Ovary (tissue), 7 donors: ENCODE measurements at regions not wholly inside any gene's neighbourhood (a gene's known extent, or its start where the extent isn't known, plus 50 kb on each side); places are given as distances from the start of the nearest gene placed in this dataset.

Experiments used
- DNase-seq, 5 donors: peaks; one replicate each; pipeline ENCODE4 v3.0.0-alpha.2; 2019 to 2020
- H3K27ac ChIP-seq, 2 donors: fragments of 200-600 bp; one replicate each; pipeline versions ENCODE4 v1.5.1 to v1.8.0; 2019 to 2022
- H3K27me3 ChIP-seq: fragments of 200-600 bp; one replicate; pipeline ENCODE4 v1.8.0; 2022
- H3K36me3 ChIP-seq: fragments of 200-600 bp; sonication (generic); one replicate; pipeline ENCODE4 v1.5.1; 2019
- H3K4me1 ChIP-seq: one replicate; pipeline ENCODE4 v1.8.1; 2013; ENCODE audit warnings: mild to moderate bottlenecking, moderate library complexity; ENCODE audit not compliant: insufficient read depth
- H3K4me3 ChIP-seq: fragments of 200-600 bp; sonication (generic); one replicate; pipeline ENCODE4 v1.5.1; 2017
- H3K9me3 ChIP-seq, 2 donors: fragments of 200-600 bp in 1 of 2; sonication (generic) in 1 of 2; one replicate each; pipeline versions ENCODE4 v1.5.1 to v1.8.1; 2013 to 2019; ENCODE audit warnings: mild to moderate bottlenecking in 1 of 2, moderate library complexity in 1 of 2
- EP300 ChIP-seq: sonication (generic); formaldehyde crosslinking; IDR thresholded peaks from one replicate; pipeline ENCODE4 v1.6.1; 2017; ENCODE audit warnings: antibody characterized with exemption
- POLR2A ChIP-seq: fragments of 450-650 bp; IDR thresholded peaks from one replicate; pipeline ENCODE4 v1.6.1; 2017; ENCODE audit warnings: antibody characterized with exemption, mild to moderate bottlenecking, moderate library complexity
- whole genome bisulfite sequencing, 3 donors: extraction: QIAGEN DNeasy Blood & Tissue Kit in 1 of 3; methylation state at CpG; one replicate each; pipeline versions ENCODE4 v1.1.5 to v1.1.7; 2013 to 2017; 5-methylcytosine and 5-hydroxymethylcytosine counted together
- intact Hi-C, 4 donors: fragments of 100-400 bp; cut with DNase I; formaldehyde crosslinking; loops; one replicate each; pipeline versions ENCODE4 v1.11.0 to v1.15.1; 2022 to 2023
- TF ChIP-seq, protein P1 (sequence below), 3 donors: fragments of 450-650 bp in 2 of 3; fragments of 200-600 bp in 1 of 3; IDR thresholded peaks; one replicate each; pipeline versions ENCODE4 v1.5.1 to v1.8.0; 2016 to 2022; ENCODE audit warnings: antibody characterized with exemption in 3 of 3, mild to moderate bottlenecking in 1 of 3
- donor health status: DM: no; HTN: no; CAD: no; lungs with moderate emphysema.
- donor health status: DM: no; HTN: no; CAD: no.
- donor health status: Bipolar disorder and iron deficiency.
- donor health status: DM: no; HTN: no; CAD: no.
- donor health status: DM: yes; HTN: yes; CAD: no.

- no peak overlapping the region for H3K4me3 ChIP-seq
- intact Hi-C loops = no loop called here
- H3K27ac ChIP-seq = no peak overlapping the region
- no peaks in the 10 kb centered on the region for H3K9me3 ChIP-seq
- TF ChIP-seq, protein P1, sequence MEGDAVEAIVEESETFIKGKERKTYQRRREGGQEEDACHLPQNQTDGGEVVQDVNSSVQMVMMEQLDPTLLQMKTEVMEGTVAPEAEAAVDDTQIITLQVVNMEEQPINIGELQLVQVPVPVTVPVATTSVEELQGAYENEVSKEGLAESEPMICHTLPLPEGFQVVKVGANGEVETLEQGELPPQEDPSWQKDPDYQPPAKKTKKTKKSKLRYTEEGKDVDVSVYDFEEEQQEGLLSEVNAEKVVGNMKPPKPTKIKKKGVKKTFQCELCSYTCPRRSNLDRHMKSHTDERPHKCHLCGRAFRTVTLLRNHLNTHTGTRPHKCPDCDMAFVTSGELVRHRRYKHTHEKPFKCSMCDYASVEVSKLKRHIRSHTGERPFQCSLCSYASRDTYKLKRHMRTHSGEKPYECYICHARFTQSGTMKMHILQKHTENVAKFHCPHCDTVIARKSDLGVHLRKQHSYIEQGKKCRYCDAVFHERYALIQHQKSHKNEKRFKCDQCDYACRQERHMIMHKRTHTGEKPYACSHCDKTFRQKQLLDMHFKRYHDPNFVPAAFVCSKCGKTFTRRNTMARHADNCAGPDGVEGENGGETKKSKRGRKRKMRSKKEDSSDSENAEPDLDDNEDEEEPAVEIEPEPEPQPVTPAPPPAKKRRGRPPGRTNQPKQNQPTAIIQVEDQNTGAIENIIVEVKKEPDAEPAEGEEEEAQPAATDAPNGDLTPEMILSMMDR (IDR thresholded peaks at IDR 0.05) = no peak
- TF ChIP-seq EP300 = no peak
- TF ChIP-seq POLR2A = no peak
- no peaks in the 10 kb centered on the region for H3K4me1 ChIP-seq
- no peaks in the 10 kb centered on the region for H3K36me3 ChIP-seq
- 80 to 91% (median 87%) methylated on average over 6 of the region's 6 CpGs for WGBS, 3 donors
- no peaks in the 10 kb centered on the region for H3K27me3 ChIP-seq
- no peak for DNase-seq
Measured at GRCh38 chr4:32680946-32681345, 1960.8 kb downstream of the PCDH7 start.

- H3K4me1 ChIP-seq = no peaks in the 10 kb centered on the region
- intact Hi-C loops = no loop called here
- 95 to 100% (median 100%) methylated on average over 1 of the region's 1 CpG for WGBS, 3 donors
Measured at GRCh38 chr4:32684160-32684559, 1964.0 kb downstream of the PCDH7 start.

GRCh38 chr4:32686123-32686522, 1966.0 kb downstream of the PCDH7 start:
- TF ChIP-seq, protein P1 (IDR thresholded peaks at IDR 0.05) = no peak
- TF ChIP-seq POLR2A (no peak), EP300 (no peak)
- Histone ChIP-seq H3K27ac (no peak overlapping the region), H3K9me3 (no peaks in the 10 kb centered on the region), H3K36me3 (no peaks in the 10 kb centered on the region), H3K4me3 (no peak overlapping the region), H3K27me3 (no peaks in the 10 kb centered on the region), H3K4me1 (no peaks in the 10 kb centered on the region)
- intact Hi-C loops = no loop called here
- WGBS, 3 donors = 94 to 96% (median 95%) methylated on average over 6 of the region's 6 CpGs
- DNase-seq = no peak

More at GRCh38 chr4:32684160-32684559, 1964.0 kb downstream of the PCDH7 start:
- no peak overlapping the region for H3K27ac ChIP-seq
- DNase-seq = no peak
- no peak for TF ChIP-seq EP300
- TF ChIP-seq POLR2A = no peak
- no peak overlapping the region for H3K4me3 ChIP-seq
- H3K27me3 ChIP-seq = no peaks in the 10 kb centered on the region
- H3K36me3 ChIP-seq = no peaks in the 10 kb centered on the region
- no peaks in the 10 kb centered on the region for H3K9me3 ChIP-seq

DNA sequence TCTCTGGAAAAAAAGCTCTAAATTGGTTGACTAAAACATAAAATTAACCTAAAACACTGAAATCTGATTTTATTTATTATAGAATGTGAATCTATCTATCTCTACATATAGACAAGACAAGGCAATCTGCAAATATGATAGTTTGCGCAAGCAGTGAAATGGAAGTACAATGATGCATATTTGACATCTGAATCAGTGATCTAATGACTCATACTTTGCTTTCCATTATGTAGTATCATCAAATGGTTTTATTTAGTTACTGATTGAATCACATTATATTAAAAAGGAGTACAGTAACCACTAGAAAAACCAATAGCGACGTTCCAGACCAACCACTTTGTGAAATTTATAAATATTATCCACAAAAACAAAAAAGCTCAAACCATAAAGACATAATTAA, 1969.3 kb downstream of the PCDH7 start:
- Histone ChIP-seq H3K9me3 (no peaks in the 10 kb centered on the region), H3K4me1 (no peaks in the 10 kb centered on the region), H3K27ac (no peak overlapping the region), H3K4me3 (no peak overlapping the region), H3K36me3 (no peaks in the 10 kb centered on the region), H3K27me3 (no peaks in the 10 kb centered on the region)
- intact Hi-C loops = no loop called here
- TF ChIP-seq POLR2A (no peak), EP300 (no peak)
- TF ChIP-seq, protein P1 (IDR thresholded peaks at IDR 0.05) = no peak
- WGBS, 3 donors = 95 to 96% (median 96%) methylated on average over 3 of the region's 3 CpGs
- no peak for DNase-seq

- TF ChIP-seq EP300 (no peak), POLR2A (no peak)
- TF ChIP-seq, protein P1 (IDR thresholded peaks at IDR 0.05) = no peak
- 81 to 89% (median 84%) methylated on average over 2 of the region's 2 CpGs for WGBS, 3 donors
- intact Hi-C loops = loop anchor here in 1 of 4 donors (10.0 kb wide), 1 partner anchor 1277 kb away; no protein-coding TSS in a partner anchor
Measured at GRCh38 chr4:32697281-32697814, 1977.2 kb downstream of the PCDH7 start.

More at GRCh38 chr4:32697281-32697814, 1977.2 kb downstream of the PCDH7 start:
- Histone ChIP-seq H3K4me3 (no peak overlapping the region), H3K9me3 (no peaks in the 10 kb centered on the region), H3K4me1 (no peaks in the 10 kb centered on the region), H3K27me3 (no peaks in the 10 kb centered on the region), H3K27ac (no peak overlapping the region), H3K36me3 (no peaks in the 10 kb centered on the region)
- no peak for DNase-seq
